ENCODE measurements at regions not wholly inside any gene's neighbourhood (a gene's known extent, or its start where the extent isn't known, plus 50 kb on each side); places are given as distances from the start of the nearest gene placed in this dataset.

DNA sequence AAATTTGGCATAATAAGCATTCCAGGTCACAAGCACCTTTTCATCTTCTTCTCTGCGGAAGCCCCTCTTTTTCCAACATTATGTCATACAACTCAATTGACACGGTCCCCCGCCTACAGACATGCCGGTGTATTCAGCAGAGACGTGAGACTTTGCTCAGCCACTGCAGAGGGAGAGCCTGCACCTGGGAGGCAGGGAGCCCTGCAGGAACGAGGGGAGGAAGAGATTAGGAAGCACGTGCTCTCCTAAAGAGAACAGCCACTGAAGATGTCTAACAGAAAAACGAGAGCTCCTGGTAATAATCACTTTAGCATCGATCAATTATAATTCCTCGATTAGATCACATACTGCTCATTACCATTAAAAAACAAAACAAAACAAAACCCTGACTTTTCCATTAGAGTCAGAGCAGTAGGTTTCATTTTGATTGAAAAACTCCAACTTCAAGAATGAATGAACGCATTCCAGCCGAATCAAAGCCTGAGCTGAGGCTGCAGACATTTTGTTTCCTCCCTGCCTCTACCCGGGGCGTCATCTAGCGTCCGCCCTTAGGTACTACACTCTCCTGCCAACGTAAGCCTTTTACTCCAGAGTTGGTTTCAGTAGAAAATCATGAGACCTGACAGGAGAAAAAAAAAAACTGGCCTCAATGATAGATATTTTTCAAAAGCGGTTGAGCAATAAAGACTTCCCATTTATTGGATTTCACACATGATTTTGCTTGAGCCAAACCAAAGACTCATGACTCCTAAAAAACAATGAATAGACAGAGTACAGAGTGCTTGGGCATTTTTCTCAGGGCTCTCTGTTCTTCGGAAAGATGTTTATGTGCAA lies 194.5 kb downstream of the KATNAL1 start:
- Histone ChIP-seq H3K4me3 (no peak overlapping the region), H3K27me3 (no peaks in the 10 kb centered on the region), H3K4me1 (peaks cover 3 to 35% of the 10 kb centered on the region in 2 donors), H3K36me3 (no peaks in the 10 kb centered on the region), H3K27ac (peak overlapping the region in 1 of 2 donors; percentile 73), H3K9me3 (no peaks in the 10 kb centered on the region)
- TF ChIP-seq, protein P1, sequence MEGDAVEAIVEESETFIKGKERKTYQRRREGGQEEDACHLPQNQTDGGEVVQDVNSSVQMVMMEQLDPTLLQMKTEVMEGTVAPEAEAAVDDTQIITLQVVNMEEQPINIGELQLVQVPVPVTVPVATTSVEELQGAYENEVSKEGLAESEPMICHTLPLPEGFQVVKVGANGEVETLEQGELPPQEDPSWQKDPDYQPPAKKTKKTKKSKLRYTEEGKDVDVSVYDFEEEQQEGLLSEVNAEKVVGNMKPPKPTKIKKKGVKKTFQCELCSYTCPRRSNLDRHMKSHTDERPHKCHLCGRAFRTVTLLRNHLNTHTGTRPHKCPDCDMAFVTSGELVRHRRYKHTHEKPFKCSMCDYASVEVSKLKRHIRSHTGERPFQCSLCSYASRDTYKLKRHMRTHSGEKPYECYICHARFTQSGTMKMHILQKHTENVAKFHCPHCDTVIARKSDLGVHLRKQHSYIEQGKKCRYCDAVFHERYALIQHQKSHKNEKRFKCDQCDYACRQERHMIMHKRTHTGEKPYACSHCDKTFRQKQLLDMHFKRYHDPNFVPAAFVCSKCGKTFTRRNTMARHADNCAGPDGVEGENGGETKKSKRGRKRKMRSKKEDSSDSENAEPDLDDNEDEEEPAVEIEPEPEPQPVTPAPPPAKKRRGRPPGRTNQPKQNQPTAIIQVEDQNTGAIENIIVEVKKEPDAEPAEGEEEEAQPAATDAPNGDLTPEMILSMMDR (IDR thresholded peaks at IDR 0.05): peak; percentile 92 to 99
- intact Hi-C loops (cut with DNase I): loop anchor here in 1 of 2 donors (5.0 to 10.0 kb wide), 3 partner anchors 266 to 606 kb away; no protein-coding TSS in a partner anchor
- ATAC-seq: peak; percentile 81
- DNase-seq: peak; percentile 73 to 90 (median 84)

DNA sequence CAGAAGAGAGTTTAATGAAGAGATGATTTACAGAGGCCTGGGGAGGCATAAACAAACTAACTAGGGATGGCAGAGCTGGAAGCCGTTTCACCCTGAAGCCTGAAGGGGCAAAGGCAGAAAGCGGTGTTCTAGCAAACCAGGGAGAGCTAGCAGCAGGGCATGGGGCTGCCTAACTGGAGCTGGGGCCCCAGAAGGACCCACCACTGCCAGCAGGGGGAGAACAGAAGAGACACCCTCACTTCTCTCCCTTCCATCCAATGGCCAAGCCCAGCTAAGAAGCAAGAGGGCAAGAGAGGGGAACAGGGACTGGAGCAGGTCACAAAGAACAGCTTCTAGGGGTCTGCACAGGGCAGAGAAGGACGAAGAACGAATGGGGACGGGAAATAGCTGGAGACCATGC lies 195.5 kb downstream of the KATNAL1 start:
- Histone ChIP-seq H3K4me1 (peaks cover 3 to 43% of the 10 kb centered on the region in 2 donors), H3K9me3 (no peaks in the 10 kb centered on the region), H3K27ac (no peak overlapping the region), H3K27me3 (no peaks in the 10 kb centered on the region), H3K36me3 (no peaks in the 10 kb centered on the region), H3K4me3 (no peak overlapping the region)
- no peak for ATAC-seq
- TF ChIP-seq, protein P1 (IDR thresholded peaks at IDR 0.05): no peak
- intact Hi-C loops (cut with DNase I): loop anchor here in 1 of 2 donors (5.0 to 10.0 kb wide), 3 partner anchors 265 to 605 kb away; no protein-coding TSS in a partner anchor
- no peak for DNase-seq

DNA sequence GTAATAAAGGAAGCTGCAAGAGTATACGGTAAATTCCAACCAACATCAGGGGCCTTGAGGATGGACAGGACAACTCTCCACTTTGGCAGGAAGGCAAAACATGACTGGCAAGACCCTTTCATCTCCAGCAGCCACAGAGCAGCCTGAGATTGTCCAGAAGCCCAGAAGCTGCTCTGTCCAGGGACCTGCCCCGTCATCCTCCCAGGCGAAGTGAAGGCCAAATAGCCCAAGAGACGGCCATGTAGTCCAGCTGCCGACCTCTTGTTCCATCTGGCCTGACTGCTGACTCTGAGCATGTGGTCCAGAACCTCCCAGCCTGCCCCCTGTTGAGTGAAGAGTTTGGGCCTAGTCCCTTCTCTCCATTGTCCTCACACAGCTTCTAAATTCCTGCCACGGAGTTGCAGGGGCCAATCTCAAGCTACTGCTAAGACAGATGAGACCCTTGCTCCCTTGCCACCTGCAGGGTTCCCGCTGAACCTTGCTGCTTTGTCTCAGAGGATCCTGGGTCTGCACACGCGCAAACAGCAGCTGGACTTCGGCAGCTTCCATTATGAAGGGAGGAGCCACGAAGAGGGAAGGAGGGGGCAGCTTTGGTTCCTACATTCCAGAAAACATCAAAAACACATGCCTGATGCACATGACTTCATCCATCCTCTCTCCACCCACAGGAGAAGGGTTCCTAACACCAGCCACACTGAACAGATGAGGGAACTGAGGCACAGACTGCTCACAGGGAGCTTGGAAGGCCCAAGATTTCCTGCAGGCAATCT lies 196.9 kb downstream of the KATNAL1 start:
- Histone ChIP-seq H3K27me3 (no peaks in the 10 kb centered on the region), H3K9me3 (no peaks in the 10 kb centered on the region), H3K4me3 (no peak overlapping the region), H3K36me3 (no peaks in the 10 kb centered on the region), H3K4me1 (peaks cover 3 to 41% of the 10 kb centered on the region in 2 donors), H3K27ac (no peak overlapping the region)
- DNase-seq (no peak), ATAC-seq (no peak)
- TF ChIP-seq, protein P1 (IDR thresholded peaks at IDR 0.05): no peak
- intact Hi-C loops (cut with DNase I): loop anchor here in 1 of 2 donors (5.0 to 10.0 kb wide), 3 partner anchors 263 to 603 kb away; no protein-coding TSS in a partner anchor

DNA sequence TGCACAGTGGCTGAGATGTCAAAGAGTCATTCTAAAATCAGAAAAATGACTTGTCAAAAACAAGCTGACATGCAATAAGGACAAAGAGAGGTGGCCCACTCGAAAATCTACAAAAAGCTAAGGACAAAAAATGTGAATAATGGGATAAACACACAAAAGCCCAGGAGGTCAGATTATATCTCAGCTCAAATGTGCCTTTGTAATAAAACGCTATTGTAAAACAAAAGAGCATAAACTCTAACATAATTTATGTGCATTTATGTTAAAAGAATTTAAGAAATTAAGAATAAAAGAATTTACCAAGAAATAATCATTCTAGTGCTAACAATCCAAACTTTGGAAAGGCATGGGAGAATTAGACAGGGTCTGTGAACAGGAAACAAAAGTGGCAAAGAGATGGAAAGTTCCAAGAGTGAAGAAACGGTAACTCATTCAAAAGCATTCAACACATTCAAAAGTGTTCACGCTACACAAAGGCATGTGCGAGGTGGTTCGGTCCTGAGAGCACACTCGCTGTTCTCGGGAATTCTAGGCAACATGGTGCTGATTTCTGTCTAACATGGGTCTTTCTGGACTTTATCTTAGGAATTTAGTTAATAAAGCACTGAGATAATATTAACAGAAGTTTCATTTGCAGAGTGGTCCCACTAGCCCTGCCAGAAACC lies 197.7 kb downstream of the KATNAL1 start:
- ATAC-seq: no peak
- no peaks in the 10 kb centered on the region for H3K36me3 ChIP-seq
- no peak overlapping the region for H3K4me3 ChIP-seq
- no peak for DNase-seq
- no peak overlapping the region for H3K27ac ChIP-seq
- TF ChIP-seq, protein P1 (IDR thresholded peaks at IDR 0.05): no peak
- H3K9me3 ChIP-seq: no peaks in the 10 kb centered on the region
- no peaks in the 10 kb centered on the region for H3K27me3 ChIP-seq
- H3K4me1 ChIP-seq: peaks cover 3 to 33% of the 10 kb centered on the region in 2 donors
- intact Hi-C loops (cut with DNase I): loop anchor here in 1 of 2 donors (5.0 to 10.0 kb wide), 3 partner anchors 262 to 602 kb away; no protein-coding TSS in a partner anchor

All from left lung (tissue), 4 donors.